MCF 10A (cell line): ENCODE measurements at regions not wholly inside any gene's neighbourhood (a gene's known extent, or its start where the extent isn't known, plus 50 kb on each side); places are given as distances from the start of the nearest gene placed in this dataset.
A peak's percentile ranks its signal among the peaks of the same experiment; 100 is the strongest.

Experiments used
- BruUV-seq: library from RNA; stranded (reverse); fragments of 400-500 nt; replicated peaks from 2 replicates; lab custom pipeline; 2021; lab: Mats Ljungman, UMichigan
- CTCF ChIA-PET: fragments of 300-600 bp; sonication (Branson Sonifier 250); formaldehyde crosslinking; extraction: SDS; loops from one replicate; lab custom pipeline; 2021; ENCODE audit warnings: antibody characterized with exemption, inconsistent platforms; lab: Yijun Ruan, JAX
- POLR2A ChIA-PET: fragments of 300-600, 350-650 bp; sonication (Branson Sonifier 250); formaldehyde crosslinking; extraction: SDS; loops from one replicate; lab custom pipeline; 2020; ENCODE audit warnings: antibody characterized with exemption, inconsistent platforms; lab: Yijun Ruan, JAX
- DNase-seq: peaks from one replicate; pipeline ENCODE4 v3.0.0-alpha.2; 2018; ENCODE audit not compliant: unreplicated experiment
- H3K27ac Mint-ChIP-seq: one replicate; pipeline ENCODE4 v1.8.0; 2022; ENCODE audit warnings: mild to moderate bottlenecking, low read depth, mixed read lengths; ENCODE audit not compliant: unreplicated experiment
- H3K27me3 Mint-ChIP-seq: one replicate; pipeline ENCODE4 v1.8.0; 2022; ENCODE audit warnings: mixed read lengths; ENCODE audit not compliant: insufficient read depth, unreplicated experiment
- H3K36me3 Mint-ChIP-seq: one replicate; pipeline ENCODE4 v1.8.0; 2022; ENCODE audit warnings: mild to moderate bottlenecking, moderate library complexity, mixed read lengths; ENCODE audit not compliant: insufficient read depth, unreplicated experiment
- H3K4me1 Mint-ChIP-seq: one replicate; pipeline ENCODE4 v1.8.0; 2022; ENCODE audit warnings: mixed read lengths; ENCODE audit not compliant: insufficient read depth, unreplicated experiment
- H3K4me3 Mint-ChIP-seq: one replicate; pipeline ENCODE4 v1.8.0; 2022; ENCODE audit warnings: mild to moderate bottlenecking, moderate library complexity, mixed read lengths; ENCODE audit not compliant: unreplicated experiment
- H3K9me3 Mint-ChIP-seq: one replicate; pipeline ENCODE4 v1.8.0; 2022; ENCODE audit warnings: mixed read lengths; ENCODE audit not compliant: unreplicated experiment
- CTCF ChIP-seq: fragments of 200-600 bp; IDR thresholded peaks from one replicate; pipeline ENCODE4 v1.8.0; 2022; ENCODE audit warnings: antibody characterized with exemption, mild to moderate bottlenecking; ENCODE audit not compliant: unreplicated experiment
- intact Hi-C: fragments of 100-400 bp; cut with micrococcal nuclease; formaldehyde crosslinking; loops from 2 replicates; pipeline ENCODE4 v1.14.1; 2022

- Mint-ChIP-seq H3K27ac (no peak overlapping the region), H3K27me3 (no peaks in the 10 kb centered on the region), H3K4me1 (no peaks in the 10 kb centered on the region), H3K9me3 (peaks cover 15% of the 10 kb centered on the region), H3K36me3 (no peaks in the 10 kb centered on the region), H3K4me3 (no peak overlapping the region)
- ChIA-PET CTCF (no interaction called here), POLR2A (no interaction called here)
- intact Hi-C loops, result no loop called here
- no peak for DNase-seq
- no TSS peak for BruUV-seq
- no peak for TF ChIP-seq CTCF
Observed at GRCh38 chrX:142149919-142150318, 55.2 kb downstream of the MAGEC2 start.

- no TSS peak for BruUV-seq
- Mint-ChIP-seq H3K4me3 (no peak overlapping the region), H3K4me1 (no peaks in the 10 kb centered on the region), H3K27ac (no peak overlapping the region), H3K27me3 (no peaks in the 10 kb centered on the region), H3K9me3 (no peaks in the 10 kb centered on the region), H3K36me3 (no peaks in the 10 kb centered on the region)
- CTCF ChIA-PET, result interaction anchor here (0.8 kb wide), 1 partner anchor 18 kb away, joined by 3 read pairs; no protein-coding TSS in a partner anchor
- no peak for TF ChIP-seq CTCF
- DNase-seq, result no peak
- intact Hi-C loops, result no loop called here
- POLR2A ChIA-PET, result no interaction called here
Observed at GRCh38 chrX:142134533-142134932, 70.6 kb downstream of the MAGEC2 start.

- CTCF ChIA-PET, result interaction anchor here (0.6 to 0.7 kb wide), 3 partner anchors 68 to 920 kb away, joined by 3 to 4 read pairs (median 3); no protein-coding TSS in a partner anchor
- Mint-ChIP-seq H3K27ac (no peak overlapping the region), H3K4me3 (no peak overlapping the region), H3K4me1 (no peaks in the 10 kb centered on the region), H3K9me3 (peaks cover 7% of the 10 kb centered on the region), H3K36me3 (no peaks in the 10 kb centered on the region), H3K27me3 (no peaks in the 10 kb centered on the region)
- no peak for TF ChIP-seq CTCF
- DNase-seq, result peak; percentile 61
- POLR2A ChIA-PET, result no interaction called here
- intact Hi-C loops, result no loop called here
- BruUV-seq, result no TSS peak
Observed at GRCh38 chrX:142096253-142096652, 108.8 kb downstream of the MAGEC2 start.

GRCh38 chrX:142095651-142096245 is 109.3 kb downstream of the MAGEC2 start:
- H3K9me3 Mint-ChIP-seq, result peaks cover 7% of the 10 kb centered on the region
- BruUV-seq, result no TSS peak
- H3K27me3 Mint-ChIP-seq, result no peaks in the 10 kb centered on the region
- ChIA-PET POLR2A (no interaction called here), CTCF (interaction anchor here (0.6 to 0.7 kb wide), 2 partner anchors 69 to 197 kb away, joined by 3 to 4 read pairs; no protein-coding TSS in a partner anchor)
- intact Hi-C loops, result no loop called here
- H3K36me3 Mint-ChIP-seq, result no peaks in the 10 kb centered on the region
- no peak overlapping the region for H3K27ac Mint-ChIP-seq
- TF ChIP-seq CTCF, result no peak
- H3K4me3 Mint-ChIP-seq, result no peak overlapping the region
- no peaks in the 10 kb centered on the region for H3K4me1 Mint-ChIP-seq
- DNase-seq, result no peak
